Fibroblast of lung (primary cell): ENCODE measurements at regions not wholly inside any gene's neighbourhood (a gene's known extent, or its start where the extent isn't known, plus 50 kb on each side); places are given as distances from the start of the nearest gene placed in this dataset.
"Not testable (repeated sequence)": the region's sequence is repeated elsewhere in the genome, so short reads cannot be mapped to it uniquely, and the experiment has no call there.

ENCODE experiments used
- DNase-seq, 2 donors: peaks; one replicate each; pipeline versions ENCODE4 v3.0.0 to v3.0.0-alpha.2; 2010; ENCODE audit warnings: low read depth in 2 of 2
- H2AFZ ChIP-seq: 2 replicates; pipeline ENCODE4 v1.5.1; 2012; ENCODE audit warnings: low read length, control low read depth, inconsistent platforms
- H3K27ac ChIP-seq: 2 replicates; pipeline ENCODE4 v1.5.1; 2011; ENCODE audit warnings: low read length, control low read depth; ENCODE audit not compliant: insufficient read depth
- H3K27me3 ChIP-seq: 2 replicates; pipeline ENCODE4 v1.5.1; 2011; ENCODE audit warnings: mild to moderate bottlenecking, low read length; ENCODE audit not compliant: control insufficient read depth, insufficient read depth
- H3K36me3 ChIP-seq: 2 replicates; pipeline ENCODE4 v1.5.1; 2011; ENCODE audit warnings: low read length; ENCODE audit not compliant: control insufficient read depth, insufficient read depth
- H3K4me1 ChIP-seq: 2 replicates; pipeline ENCODE4 v1.5.1; 2011; ENCODE audit warnings: low read length; ENCODE audit not compliant: control insufficient read depth, insufficient read depth; ENCODE audit errors: extremely low read depth
- H3K4me2 ChIP-seq: 2 replicates; pipeline ENCODE4 v1.5.1; 2011; ENCODE audit warnings: low read length, control low read depth; ENCODE audit not compliant: insufficient read depth; ENCODE audit errors: extremely low read depth
- H3K4me3 ChIP-seq, 4 experiments: fragments of 200-600 bp in 1 of 4; sonication (generic) in 1 of 4; replicated peaks in 1 of 4; 2 replicates each; pipeline ENCODE4 v1.5.1; 2011 to 2016; ENCODE audit warnings: low read length in 4 of 4, low read depth in 3 of 4, mild to moderate bottlenecking in 3 of 4, control low read depth in 2 of 4, inconsistent platforms in 1 of 4, mixed read lengths in 1 of 4; ENCODE audit not compliant: insufficient read depth in 1 of 4; ENCODE audit errors: control extremely low read depth in 1 of 4
- H3K79me2 ChIP-seq: 2 replicates; pipeline ENCODE4 v1.5.1; 2012; ENCODE audit warnings: mild to moderate bottlenecking, low read length, inconsistent platforms; ENCODE audit not compliant: control insufficient read depth, insufficient read depth
- H3K9ac ChIP-seq: 2 replicates; pipeline ENCODE4 v1.5.1; 2011; ENCODE audit warnings: mild to moderate bottlenecking, low read length, control low read depth; ENCODE audit not compliant: insufficient read depth
- H3K9me3 ChIP-seq: 2 replicates; pipeline ENCODE4 v1.5.1; 2012; ENCODE audit warnings: low read depth, low read length; ENCODE audit not compliant: control insufficient read depth, insufficient read depth
- H4K20me1 ChIP-seq: 2 replicates; pipeline ENCODE4 v1.5.1; 2011; ENCODE audit warnings: low read length; ENCODE audit not compliant: control insufficient read depth, insufficient read depth; ENCODE audit errors: extremely low read depth
- CTCF ChIP-seq, 2 donors: IDR thresholded peaks in 1 of 2; conservative IDR thresholded peaks in 1 of 2; 1 replicate in 1 of 2; 2 replicates in 1 of 2; pipeline ENCODE4 v1.5.1; 2011 to 2012; ENCODE audit warnings: low read length in 2 of 2, control low read depth in 1 of 2, inconsistent platforms in 1 of 2, low read depth in 1 of 2, mild to moderate bottlenecking in 1 of 2
- EZH2 ChIP-seq: IDR thresholded peaks from 2 replicates; pipeline ENCODE4 v1.5.1; 2012; ENCODE audit warnings: low read length, control low read depth, mild to moderate bottlenecking; ENCODE audit errors: missing control alignments

GRCh38 chr1:166685200-166685599 lies 154.1 kb upstream of the POGK start:
- Histone ChIP-seq H3K27ac (no peak overlapping the region), H3K9me3 (no peaks in the 10 kb centered on the region)

GRCh38 chr1:166685891-166686290 lies 153.4 kb upstream of the POGK start:
- not testable (repeated sequence) for H3K27me3 ChIP-seq, H3K9ac ChIP-seq, H3K4me3 ChIP-seq, H3K79me2 ChIP-seq, H3K9me3 ChIP-seq, H4K20me1 ChIP-seq, H3K27ac ChIP-seq, H3K4me2 ChIP-seq, H3K4me1 ChIP-seq, H2AFZ ChIP-seq, DNase-seq, H3K36me3 ChIP-seq

More at GRCh38 chr1:166685200-166685599, 154.1 kb upstream of the POGK start:
- H4K20me1 ChIP-seq: no peaks in the 10 kb centered on the region
- no peak overlapping the region for H3K4me3 ChIP-seq
- no peak for DNase-seq
- no peaks in the 10 kb centered on the region for H3K36me3 ChIP-seq
- no peak overlapping the region for H3K4me2 ChIP-seq
- no peaks in the 10 kb centered on the region for H3K4me1 ChIP-seq
- no peaks in the 10 kb centered on the region for H3K79me2 ChIP-seq
- TF ChIP-seq CTCF (conservative IDR thresholded peaks at IDR 0.05 in 1 of 2, IDR thresholded peaks at IDR 0.05 in 1 of 2; ENCODE audit: low read depth in 1 of 2, low read length in 2 of 2): no peak
- no peak for TF ChIP-seq EZH2
- H2AFZ ChIP-seq: no peak overlapping the region
- no peak overlapping the region for H3K9ac ChIP-seq
- H3K27me3 ChIP-seq: no peaks in the 10 kb centered on the region

GRCh38 chr1:166690596-166690995 lies 148.7 kb upstream of the POGK start:
- DNase-seq, H3K4me1 ChIP-seq, H3K27ac ChIP-seq, H3K27me3 ChIP-seq, H3K4me3 ChIP-seq, H2AFZ ChIP-seq, H3K79me2 ChIP-seq, H3K9ac ChIP-seq, H4K20me1 ChIP-seq, H3K9me3 ChIP-seq, H3K36me3 ChIP-seq, H3K4me2 ChIP-seq: not testable (repeated sequence)

- DNase-seq: no peak
Observed at GRCh38 chr1:166691476-166691875, 147.8 kb upstream of the POGK start.

More at GRCh38 chr1:166691476-166691875, 147.8 kb upstream of the POGK start:
- H3K9me3 ChIP-seq: no peaks in the 10 kb centered on the region
- no peaks in the 10 kb centered on the region for H3K4me1 ChIP-seq
- no peak overlapping the region for H3K4me2 ChIP-seq
- H2AFZ ChIP-seq: no peak overlapping the region
- no peaks in the 10 kb centered on the region for H3K36me3 ChIP-seq
- no peak overlapping the region for H3K9ac ChIP-seq
- H4K20me1 ChIP-seq: no peaks in the 10 kb centered on the region
- H3K27ac ChIP-seq: no peak overlapping the region
- H3K79me2 ChIP-seq: no peaks in the 10 kb centered on the region
- no peaks in the 10 kb centered on the region for H3K27me3 ChIP-seq
- no peak overlapping the region for H3K4me3 ChIP-seq
- TF ChIP-seq CTCF (conservative IDR thresholded peaks at IDR 0.05 in 1 of 2, IDR thresholded peaks at IDR 0.05 in 1 of 2; ENCODE audit: low read depth in 1 of 2, low read length in 2 of 2) (no peak), EZH2 (no peak)
